HG03378 (cell line): ENCODE measurements at regions not wholly inside any gene's neighbourhood (a gene's known extent, or its start where the extent isn't known, plus 50 kb on each side); places are given as distances from the start of the nearest gene placed in this dataset.
"Not testable (repeated sequence)": the region's sequence is repeated elsewhere in the genome, so short reads cannot be mapped to it uniquely, and the experiment has no call there.

Source experiments
- ATAC-seq: cut with Tn5 transposase; IDR thresholded peaks from one replicate; pipeline ENCODE4 v1.9.1; 2021; ENCODE audit warnings: mild to moderate bottlenecking, moderate library complexity; ENCODE audit not compliant: unreplicated experiment

GRCh38 chr2:236764716-236765115, 195.1 kb downstream of the ACKR3 start:
- no peak for ATAC-seq

DNA sequence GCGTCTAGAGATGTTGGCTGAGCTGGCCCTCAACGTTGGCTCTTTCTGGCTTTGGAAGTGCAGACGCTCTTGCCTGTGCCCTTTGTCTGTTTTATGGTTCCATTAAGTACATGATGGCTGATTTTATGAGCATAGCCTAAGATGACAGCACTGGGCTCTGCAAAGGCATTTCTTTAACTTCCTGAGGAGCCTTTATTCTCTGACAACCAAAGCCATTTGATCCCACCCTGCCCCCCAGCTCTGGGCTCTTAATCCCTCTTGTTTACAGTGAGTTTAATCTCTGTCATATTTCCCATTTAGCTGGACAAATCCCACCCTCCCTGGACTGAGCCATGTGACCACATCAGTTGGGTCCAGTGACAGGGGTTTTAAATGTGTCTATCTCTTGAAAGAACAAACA, 195.9 kb downstream of the ACKR3 start:
- no peak for ATAC-seq

DNA sequence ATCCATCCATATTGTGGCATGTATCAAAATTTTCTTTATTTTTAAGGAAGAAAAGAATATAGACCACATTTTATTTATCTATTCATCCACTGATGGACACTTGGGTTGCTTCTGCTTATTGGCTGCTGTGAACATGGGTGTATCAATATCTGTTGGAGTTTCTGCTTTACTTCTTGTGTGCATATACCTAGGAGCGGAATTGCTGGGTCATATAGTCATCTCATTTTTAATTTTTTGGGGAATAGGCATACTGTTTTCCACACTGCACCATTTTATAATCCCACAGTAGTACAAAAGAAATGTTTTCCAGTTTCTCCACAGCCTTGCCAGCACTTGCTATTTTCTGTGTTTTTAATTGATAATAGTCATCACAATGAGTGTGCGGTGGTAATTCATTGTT, 197.2 kb downstream of the ACKR3 start:
- no peak for ATAC-seq

GRCh38 chr2:236767941-236768340, 198.3 kb downstream of the ACKR3 start:
- ATAC-seq: no peak

DNA sequence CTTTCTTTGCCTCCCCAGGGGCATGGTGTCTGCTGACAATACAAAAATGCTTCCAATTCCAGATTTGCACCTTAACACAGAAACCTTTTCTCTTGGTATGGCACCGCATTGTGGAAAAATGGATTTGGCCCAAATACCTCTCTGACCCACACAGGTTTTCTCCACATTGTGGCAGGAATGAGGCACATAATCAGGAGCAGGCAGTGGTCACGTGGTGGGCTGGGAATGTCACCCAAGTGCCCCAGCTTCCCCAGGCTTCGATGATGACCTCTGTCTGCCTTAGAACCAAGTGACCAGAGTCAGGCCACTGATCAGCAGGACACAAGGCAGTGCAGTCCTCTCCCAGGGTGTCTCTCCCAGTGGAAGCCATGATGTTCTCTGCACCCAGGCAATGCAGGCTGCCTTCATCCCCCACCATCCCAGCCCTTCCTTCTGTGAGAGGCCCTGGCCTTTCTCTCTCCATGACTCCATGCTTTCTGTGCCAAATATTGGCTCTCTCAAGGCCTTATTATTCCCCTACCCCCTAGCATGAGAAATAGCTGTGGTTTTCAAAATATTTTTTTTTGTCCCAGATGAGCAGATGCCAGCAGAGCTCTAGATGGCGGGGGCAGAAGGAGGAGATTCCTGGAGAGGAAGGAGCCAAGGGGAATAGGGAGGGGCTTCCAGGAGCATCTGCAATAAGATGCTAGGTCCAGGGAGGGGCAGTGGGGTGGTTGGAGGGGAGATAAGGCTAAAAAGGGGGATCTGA, 198.9 kb downstream of the ACKR3 start:
- no peak for ATAC-seq

DNA sequence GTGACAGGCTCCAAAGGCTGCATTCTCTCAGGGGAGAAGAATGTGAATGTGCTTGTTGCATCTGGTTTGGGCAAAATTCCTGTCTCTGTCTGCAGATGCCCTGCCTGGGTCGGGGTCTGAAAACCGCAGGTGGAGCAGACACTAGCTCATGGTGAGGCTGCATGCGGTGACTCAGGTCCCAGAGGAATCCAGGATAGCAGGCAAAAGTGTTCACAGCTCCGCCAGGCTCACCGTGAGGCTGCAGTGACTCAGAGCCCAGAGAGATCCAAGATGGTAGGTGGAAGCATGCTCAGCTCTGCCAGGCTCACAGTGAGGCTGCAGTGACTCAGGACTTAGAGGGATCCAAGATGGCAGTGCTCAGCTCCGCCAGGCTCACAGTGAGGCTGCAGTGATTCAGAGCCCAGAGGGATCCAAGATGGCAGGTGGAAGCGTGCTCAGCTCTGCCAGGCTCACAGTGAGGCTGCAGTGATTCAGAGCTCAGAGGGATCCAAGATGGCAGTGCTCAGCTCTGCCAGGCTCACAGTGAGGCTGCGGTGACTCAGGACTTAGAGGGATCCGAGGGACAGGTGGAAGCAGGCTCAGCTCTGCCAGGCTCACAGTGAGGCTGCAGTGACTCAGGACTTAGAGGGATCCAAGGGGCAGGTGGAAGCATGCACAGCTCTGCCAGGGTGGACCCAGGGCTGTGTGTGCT, 200.5 kb downstream of the ACKR3 start:
- no peak for ATAC-seq

DNA sequence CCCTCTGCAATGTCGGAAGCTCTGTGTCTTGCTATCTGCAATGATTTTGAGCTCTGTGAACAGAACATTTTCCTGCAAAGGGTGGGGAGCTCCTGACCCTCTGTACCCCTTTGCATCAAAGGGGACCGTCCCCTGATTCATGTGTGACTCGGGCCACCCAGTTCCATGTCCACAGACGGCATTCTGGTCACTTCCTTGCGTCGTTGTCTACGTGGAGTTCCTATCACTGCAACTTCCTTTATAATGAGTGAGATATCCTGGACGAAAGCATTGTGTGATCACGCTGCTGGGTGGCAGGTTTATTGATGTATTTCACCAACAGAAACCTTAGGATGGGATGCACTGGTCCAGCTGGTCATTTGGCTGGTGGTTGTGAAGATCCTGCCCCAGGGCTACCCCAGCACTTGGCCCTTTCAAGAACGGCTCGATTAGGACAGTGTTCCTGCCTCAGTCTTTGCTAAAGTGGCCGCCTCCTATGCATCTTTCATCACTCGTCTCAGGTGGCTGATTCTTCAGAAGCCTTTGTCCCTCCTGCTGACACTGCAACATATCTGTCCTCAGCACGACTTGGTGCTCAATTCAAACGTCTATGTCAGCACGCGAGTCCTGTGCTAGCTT, 202.7 kb downstream of the ACKR3 start:
- no peak for ATAC-seq

GRCh38 chr2:236773206-236773605, 203.6 kb downstream of the ACKR3 start:
- no peak for ATAC-seq

DNA sequence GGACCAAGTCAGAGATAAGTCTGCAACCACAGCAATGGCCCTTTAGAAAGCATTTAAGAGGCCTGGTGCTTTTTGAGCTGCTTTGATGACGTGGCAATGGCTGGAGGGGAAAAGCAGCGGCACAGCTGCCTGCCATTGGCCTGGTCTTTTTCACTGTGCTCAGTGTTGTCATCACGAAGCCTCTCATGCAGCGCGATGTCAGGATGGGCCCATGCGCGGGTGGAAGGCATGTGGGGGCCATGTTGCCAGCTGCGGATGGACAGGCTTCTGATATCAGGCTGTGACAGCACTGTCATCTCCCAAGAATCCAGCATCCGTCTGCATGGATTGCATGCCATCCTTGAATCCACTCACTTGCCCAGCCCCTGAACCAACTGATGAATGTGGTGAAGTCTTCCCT, 204.5 kb downstream of the ACKR3 start:
- ATAC-seq: no peak

DNA sequence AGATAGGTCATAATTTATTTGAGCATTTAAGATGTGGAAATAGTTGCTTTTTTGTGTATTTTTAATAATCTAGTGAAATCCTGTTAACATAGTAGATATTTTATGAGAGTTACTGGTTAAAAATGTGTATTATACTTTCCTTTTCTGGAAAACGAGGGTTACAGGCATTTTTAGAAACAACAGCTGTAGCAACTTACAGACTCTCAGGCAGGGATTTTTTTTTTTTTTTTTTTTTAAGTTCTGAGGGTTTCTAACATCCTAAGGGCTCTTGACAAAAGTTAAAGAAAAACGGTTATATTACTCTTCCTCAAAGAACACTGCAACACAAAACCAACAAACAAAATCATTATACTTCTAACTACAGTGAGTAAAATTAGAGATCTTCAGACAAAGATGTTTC, 205.9 kb downstream of the ACKR3 start:
- ATAC-seq: no peak

- no peak for ATAC-seq
These were observed 206.6 kb downstream of the ACKR3 start for GRCh38 chr2:236776206-236776605.

DNA sequence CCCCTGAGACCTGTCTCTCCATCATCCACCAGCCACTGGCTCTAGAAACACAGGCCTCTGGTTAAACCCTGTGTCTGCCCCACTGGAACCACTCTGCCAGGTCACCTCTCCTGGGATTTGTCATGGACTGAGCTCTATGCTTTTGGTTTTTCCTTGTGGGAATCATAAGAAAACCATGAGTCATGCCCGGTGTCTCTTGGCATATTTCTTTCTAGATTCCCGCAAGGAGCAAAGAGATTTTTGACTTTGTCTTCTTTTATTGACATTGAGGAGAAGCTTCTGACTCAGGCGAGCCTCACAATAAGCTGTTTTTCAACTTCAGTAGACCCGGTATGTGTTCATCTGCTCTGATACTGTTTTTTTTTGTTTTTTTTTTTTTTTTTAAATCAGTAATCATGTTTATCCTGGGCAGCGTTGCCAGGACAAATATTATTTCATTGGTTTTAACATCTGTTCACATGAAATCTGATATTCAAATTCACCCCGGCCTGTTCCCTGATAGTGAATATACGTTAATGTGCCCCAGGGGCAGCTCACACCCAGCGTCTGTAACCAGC, 207.1 kb downstream of the ACKR3 start:
- ATAC-seq: no peak

DNA sequence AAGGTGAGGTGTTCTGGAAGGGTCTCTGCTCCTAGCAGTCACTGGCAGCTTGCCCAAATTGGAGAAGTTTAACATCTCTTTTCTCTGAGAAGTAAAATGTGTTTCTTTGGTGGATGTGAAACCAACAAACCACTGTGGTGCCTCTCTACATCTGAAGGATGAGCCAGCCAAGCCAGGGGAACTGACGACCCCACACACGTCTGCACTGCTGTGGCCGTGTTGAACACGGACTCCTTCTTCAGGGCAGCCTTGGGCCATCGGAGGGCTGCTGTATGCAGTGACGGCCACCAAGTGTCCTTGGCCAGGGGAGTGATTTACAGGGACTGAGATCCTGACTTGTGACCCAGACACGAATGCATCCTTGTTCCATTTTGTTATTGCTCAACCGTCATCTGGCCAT, 207.8 kb downstream of the ACKR3 start:
- ATAC-seq: no peak

- no peak for ATAC-seq
These were observed 212.6 kb downstream of the ACKR3 start for GRCh38 chr2:236781933-236782816.

GRCh38 chr2:236782938-236783337, 213.3 kb downstream of the ACKR3 start:
- no peak for ATAC-seq

GRCh38 chr2:236783417-236784020, 213.9 kb downstream of the ACKR3 start:
- no peak for ATAC-seq

DNA sequence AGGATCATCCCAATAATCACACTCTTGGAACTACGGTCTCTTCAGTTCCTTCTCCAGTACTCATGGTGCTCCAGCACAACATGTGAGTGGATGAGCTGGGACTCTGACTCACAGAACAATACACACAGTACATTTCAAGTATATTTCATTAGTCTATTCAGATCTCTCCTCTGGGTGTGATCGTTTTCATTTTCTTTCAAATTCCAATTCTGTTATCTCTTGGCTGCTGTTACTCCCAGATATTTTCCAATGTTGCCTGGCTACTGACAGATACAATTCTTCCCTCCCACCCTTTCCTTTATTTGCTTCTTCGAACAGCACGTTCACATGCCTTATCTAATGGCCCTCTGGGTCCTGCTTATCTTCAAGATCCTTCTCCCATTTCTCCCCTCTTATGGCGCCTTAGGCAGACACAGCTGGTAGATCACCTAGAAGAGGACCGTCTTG, 216.0 kb downstream of the ACKR3 start:
- ATAC-seq: no peak

DNA sequence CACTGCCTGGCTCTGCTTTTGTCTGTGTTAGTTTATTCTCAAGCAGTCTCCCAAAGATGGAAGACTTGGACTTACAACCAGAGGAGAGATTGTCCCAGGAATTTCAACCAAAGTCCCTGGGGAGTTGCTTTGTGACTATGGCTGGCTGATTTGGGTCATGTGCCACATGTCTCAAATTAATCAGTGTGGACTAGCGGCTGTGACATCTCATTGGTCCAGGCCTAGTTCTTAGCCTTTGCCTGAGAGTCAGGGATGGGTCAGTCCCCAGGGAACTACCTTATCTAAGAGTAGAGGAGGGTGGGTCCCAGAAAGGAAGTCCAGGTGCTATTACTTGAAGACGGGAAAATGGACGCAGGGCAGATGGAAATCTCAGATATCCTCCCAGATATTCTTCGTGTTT, 217.1 kb downstream of the ACKR3 start:
- ATAC-seq: no peak

DNA sequence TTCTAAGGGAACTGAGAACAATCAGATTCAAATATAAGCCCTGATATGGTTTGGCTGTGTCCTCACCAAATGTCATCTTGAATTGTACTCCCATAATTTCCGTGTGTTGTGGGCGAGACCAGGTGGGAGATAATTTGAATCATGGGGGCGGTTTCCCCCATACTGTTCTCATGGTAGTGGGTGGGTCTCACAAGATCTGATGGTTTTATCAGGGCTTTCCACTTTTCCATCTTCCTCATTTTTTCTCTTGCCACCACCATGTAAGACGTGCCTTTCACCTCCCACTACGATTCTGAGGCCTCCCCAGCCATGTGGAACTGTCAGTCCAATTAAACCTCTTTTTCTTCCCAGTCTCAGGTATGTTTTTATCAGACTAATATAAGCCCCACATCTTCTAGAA, 217.8 kb downstream of the ACKR3 start:
- not testable (repeated sequence) for ATAC-seq

DNA sequence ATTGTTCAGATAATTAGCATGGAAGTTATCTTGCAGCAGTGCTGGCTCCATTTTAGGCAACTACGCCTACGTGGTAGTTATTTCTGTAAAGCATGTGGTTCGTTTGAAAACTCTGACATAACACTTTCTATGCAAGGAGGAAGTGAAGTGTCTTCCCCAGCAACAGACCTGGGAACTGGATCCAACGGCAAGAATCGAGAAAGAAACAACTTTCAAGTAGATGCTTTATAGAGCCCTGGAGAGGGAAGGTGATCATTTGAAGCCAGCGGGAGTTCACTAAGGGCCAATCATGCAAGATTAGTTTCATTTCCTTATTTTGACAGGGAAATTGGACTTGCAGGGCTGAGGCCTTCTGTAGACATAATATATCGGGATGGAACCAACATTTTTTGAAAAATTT, 218.3 kb downstream of the ACKR3 start:
- no peak for ATAC-seq
